HepG2 (cell line): ENCODE measurements at regions not wholly inside any gene's neighbourhood (a gene's known extent, or its start where the extent isn't known, plus 50 kb on each side); places are given as distances from the start of the nearest gene placed in this dataset.

ENCODE experiments used
- ATAC-seq: fragments of 200-7000 bp; cut with Tn5 transposase; 3 replicates; pipeline ENCODE4 v1.9.1; 2020; ENCODE audit warnings: mild to moderate bottlenecking, moderate library complexity
- BruUV-seq: library from RNA; stranded (reverse); fragments of 400-500 nt; replicated peaks from 2 replicates; lab custom pipeline; 2021; lab: Mats Ljungman, UMichigan
- CTCF ChIA-PET: fragments of 300-600 bp; formaldehyde crosslinking; extraction: SDS; loops from one replicate; lab custom pipeline; 2021; ENCODE audit warnings: low total read pairs, inconsistent platforms, low intra/inter-chr PET ratio; lab: Yijun Ruan, JAX
- POLR2A ChIA-PET: fragments of 350-600 bp; sonication (Branson Sonifier 250); formaldehyde crosslinking; loops from one replicate; lab custom pipeline; 2020; ENCODE audit warnings: antibody characterized with exemption, inconsistent platforms; lab: Yijun Ruan, JAX
- DNase-seq: peaks from one replicate; pipeline ENCODE4 v3.0.0-alpha.2; 2015; ENCODE audit warnings: low spot score
- FAIRE-seq: peaks from 3 replicates; lab custom pipeline; 2011; peaks lifted over from hg19 to GRCh38; lab: Jason Lieb, UNC
- H2AFZ ChIP-seq: one replicate; pipeline ENCODE4 v1.6.1; 2011; ENCODE audit warnings: low read length, inconsistent platforms
- H3K27ac ChIP-seq: fragments of 300-600 bp; 3 replicates; pipeline ENCODE4 v1.8.0; 2011; ENCODE audit warnings: mixed run types, mild to moderate bottlenecking, mixed read lengths, low read length, inconsistent platforms; ENCODE audit not compliant: insufficient read depth; ENCODE audit errors: extremely low read length
- H3K27me3 ChIP-seq, 2 experiments: fragments of 200-600 bp in 1 of 2; 2 replicates in 1 of 2; 3 replicates in 1 of 2; pipeline versions ENCODE4 v1.6.0 to v1.8.0; 2011; ENCODE audit warnings: low read length in 2 of 2, mild to moderate bottlenecking in 2 of 2, moderate library complexity in 2 of 2, inconsistent platforms in 1 of 2; ENCODE audit not compliant: insufficient read depth in 2 of 2, control insufficient read depth in 1 of 2
- H3K36me3 ChIP-seq, 2 experiments: fragments of 200-600 bp in 1 of 2; replicated peaks in 1 of 2; 2 replicates in 1 of 2; 3 replicates in 1 of 2; pipeline versions ENCODE4 v1.5.1 to v1.8.0; 2011; ENCODE audit warnings: low read length in 2 of 2, inconsistent platforms in 1 of 2; ENCODE audit not compliant: insufficient read depth in 2 of 2, control insufficient read depth in 1 of 2
- H3K4me1 ChIP-seq: 2 replicates; pipeline ENCODE4 v1.5.1; 2012; ENCODE audit warnings: low read length, inconsistent platforms; ENCODE audit not compliant: insufficient read depth
- H3K4me2 ChIP-seq: 2 replicates; pipeline ENCODE4 v1.6.0; 2011; ENCODE audit warnings: low read depth, low read length, inconsistent platforms
- H3K4me3 ChIP-seq, 3 experiments: fragments of 200-600 bp in 1 of 3; sonication (generic), shearing (Covaris generic) in 1 of 3; replicated peaks in 1 of 3; 2 replicates each; pipeline ENCODE4 v1.5.1; 2011 to 2016; ENCODE audit warnings: low read length in 3 of 3, inconsistent platforms in 2 of 3, low read depth in 2 of 3, mild to moderate bottlenecking in 2 of 3, control low read depth in 1 of 3, mixed read lengths in 1 of 3; ENCODE audit not compliant: insufficient read depth in 1 of 3
- H3K79me2 ChIP-seq: one replicate; pipeline ENCODE4 v1.6.1; 2011; ENCODE audit warnings: low read length, inconsistent platforms; ENCODE audit not compliant: insufficient read depth
- H3K9ac ChIP-seq: 2 replicates; pipeline ENCODE4 v1.6.0; 2011; ENCODE audit warnings: mild to moderate bottlenecking, low read depth, low read length, inconsistent platforms; ENCODE audit not compliant: insufficient read depth
- H3K9me3 ChIP-seq: 2 replicates; pipeline ENCODE4 v1.5.1; 2012; ENCODE audit warnings: mild to moderate bottlenecking, low read length
- H4K20me1 ChIP-seq: 2 replicates; pipeline ENCODE4 v1.6.0; 2011; ENCODE audit warnings: inconsistent platforms, mild to moderate bottlenecking, low read length, moderate library complexity; ENCODE audit not compliant: insufficient read depth
- CREB1 ChIP-seq, 2 experiments: fragments of 450-650 bp in 1 of 2; IDR thresholded peaks; 2 replicates each; pipeline ENCODE4 v1.6.1; 2016 to 2017; ENCODE audit warnings: control low read depth in 1 of 2, mild to moderate bottlenecking in 1 of 2, missing compliant biosample characterization in 1 of 2, missing genetic modification characterization in 1 of 2
- EP300 ChIP-seq, 3 experiments: sonication (generic) in 1 of 3; formaldehyde crosslinking in 1 of 3; IDR thresholded peaks; 2 replicates each; pipeline versions ENCODE4 v1.5.1 to v1.6.1; 2011 to 2020; ENCODE audit warnings: low read depth in 2 of 3, low read length in 2 of 3, borderline replicate concordance in 1 of 3, improper control_type of control experiment in 1 of 3, mild to moderate bottlenecking in 1 of 3, missing genetic modification reagents in 1 of 3, moderate library complexity in 1 of 3
- GFI1 ChIP-seq: sonication (generic); formaldehyde crosslinking; IDR thresholded peaks from 2 replicates; pipeline ENCODE4 v1.5.0; 2020; ENCODE audit warnings: missing genetic modification reagents, mild to moderate bottlenecking, borderline replicate concordance
- HNF4G ChIP-seq, 2 experiments: sonication (generic) in 1 of 2; formaldehyde crosslinking in 1 of 2; IDR thresholded peaks; 2 replicates each; pipeline versions ENCODE4 v1.4.0 to v1.6.1; 2011 to 2020; ENCODE audit warnings: borderline replicate concordance in 2 of 2, low read depth in 2 of 2, mild to moderate bottlenecking in 2 of 2, low read length in 1 of 2, missing genetic modification reagents in 1 of 2, moderate library complexity in 1 of 2
- MYC ChIP-seq: sonication (generic); formaldehyde crosslinking; IDR thresholded peaks from 2 replicates; pipeline ENCODE4 v1.9.0; 2021; ENCODE audit warnings: missing genetic modification reagents, borderline replicate concordance
- NCOR1 ChIP-seq: fragments of 200-600 bp; sonication (generic); IDR thresholded peaks from 2 replicates; pipeline ENCODE4 v1.7.0; 2017; ENCODE audit warnings: antibody characterized with exemption, low read length, borderline replicate concordance
- NR2C2 ChIP-seq: sonication (generic); formaldehyde crosslinking; IDR thresholded peaks from 2 replicates; pipeline ENCODE4 v1.4.0; 2020; ENCODE audit warnings: missing genetic modification reagents, mild to moderate bottlenecking, moderate library complexity, borderline replicate concordance
- NR2F1 ChIP-seq, 2 experiments: fragments of 450-650 bp in 1 of 2; formaldehyde crosslinking in 1 of 2; IDR thresholded peaks; 2 replicates each; pipeline versions ENCODE4 v1.5.0 to v1.6.1; 2016 to 2020; ENCODE audit warnings: mild to moderate bottlenecking in 1 of 2, missing compliant biosample characterization in 1 of 2, missing genetic modification reagents in 1 of 2, moderate library complexity in 1 of 2
- NR2F6 ChIP-seq, 2 experiments: IDR thresholded peaks; 2 replicates each; pipeline ENCODE4 v1.6.1; 2016; ENCODE audit warnings: antibody characterized with exemption in 1 of 2, mild to moderate bottlenecking in 1 of 2
- POGZ ChIP-seq: sonication (generic); formaldehyde crosslinking; IDR thresholded peaks from 2 replicates; pipeline ENCODE4 v1.4.0; 2020; ENCODE audit warnings: mild to moderate bottlenecking, missing genetic modification reagents
- SSRP1 ChIP-seq: IDR thresholded peaks from 2 replicates; pipeline ENCODE4 v1.6.1; 2016; ENCODE audit warnings: control low read depth
- TRAFD1 ChIP-seq: sonication (generic); formaldehyde crosslinking; IDR thresholded peaks from 2 replicates; pipeline ENCODE4 v1.5.1; 2020; ENCODE audit warnings: missing genetic modification reagents, mild to moderate bottlenecking, borderline replicate concordance
- ZNF292 ChIP-seq: sonication (generic); formaldehyde crosslinking; IDR thresholded peaks from 2 replicates; pipeline ENCODE4 v1.8.1; 2022; ENCODE audit warnings: mild to moderate bottlenecking, low read depth, missing genetic modification reagents, borderline replicate concordance
- ZNF326 ChIP-seq: sonication (generic); formaldehyde crosslinking; IDR thresholded peaks from 2 replicates; pipeline ENCODE4 v1.4.0; 2020; ENCODE audit warnings: missing genetic modification reagents, borderline replicate concordance
- ZNF710 ChIP-seq: sonication (generic); formaldehyde crosslinking; IDR thresholded peaks from 2 replicates; pipeline ENCODE4 v1.5.0; 2020; ENCODE audit warnings: mild to moderate bottlenecking, missing genetic modification reagents, borderline replicate concordance
- ZNF891 ChIP-seq: sonication (generic); formaldehyde crosslinking; IDR thresholded peaks from 2 replicates; pipeline ENCODE4 v1.5.0; 2020; ENCODE audit warnings: mild to moderate bottlenecking, missing genetic modification reagents
- ZSCAN30 ChIP-seq: sonication (generic); formaldehyde crosslinking; IDR thresholded peaks from 2 replicates; pipeline ENCODE4 v1.5.0; 2020; ENCODE audit warnings: mild to moderate bottlenecking, missing genetic modification reagents
- WGBS: methylation state at CpG from one replicate; pipeline ENCODE4 v1.1.6; 2017; ENCODE audit warnings: low lambda C conversion rate; 5-methylcytosine and 5-hydroxymethylcytosine counted together
- in situ Hi-C: cut with HindIII; loops from 2 replicates; pipeline ENCODE4 v1.10.0; 2017; ENCODE audit warnings: low pct_unique_long_range_greater_than_20kb; ENCODE audit not compliant: extremely low pct_ligation_motif_present
- intact Hi-C: fragments of 100-400 bp; cut with micrococcal nuclease; formaldehyde crosslinking; loops from one replicate; pipeline ENCODE4 v1.10.0; 2022; ENCODE audit not compliant: unreplicated experiment

- ChIA-PET CTCF (no interaction called here), POLR2A (no interaction called here)
- Histone ChIP-seq H3K27me3 (no peaks in the 10 kb centered on the region), H3K9me3 (no peaks in the 10 kb centered on the region), H3K4me1 (peaks cover 36% of the 10 kb centered on the region), H3K9ac (no peak overlapping the region), H4K20me1 (peaks cover 11% of the 10 kb centered on the region; the same call in 1 of the 2 replicates), H3K4me2 (no peak overlapping the region), H3K79me2 (no peaks in the 10 kb centered on the region), H3K36me3 (0 out of 5 replicates have a peak, but pooled peaks cover 2 to 4% of the 10 kb centered on the region in 2 experiments), H2AFZ (no peak overlapping the region), H3K4me3 (no peak overlapping the region), H3K27ac (peak overlapping the region; percentile 16)
- ATAC-seq, result peak; percentile 73
- no TSS peak for BruUV-seq
- in situ Hi-C loops (no loop called here), intact Hi-C loops (no loop called here)
- peak; percentile 50 for DNase-seq
- WGBS, result 69% methylated on average over 5 of the region's 5 CpGs
- no peak for FAIRE-seq
- TF ChIP-seq CREB1 (IDR thresholded peaks at IDR 0.05) (no peak), CREB1 (CRISPR knock-in tag; IDR thresholded peaks at IDR 0.05) (peak; percentile 24; the same call in 1 of the 2 replicates), HNF4G (IDR thresholded peaks at IDR 0.05; ENCODE audit: borderline replicate concordance, low read depth, low read length) (0 out of 2 replicates have a peak, but pooled peaks have one; percentile 11), HNF4G (CRISPR knock-in tag; IDR thresholded peaks at IDR 0.05; ENCODE audit: borderline replicate concordance, low read depth) (no peak), SSRP1 (CRISPR knock-in tag) (no peak), TRAFD1 (CRISPR knock-in tag) (no peak), GFI1 (CRISPR knock-in tag) (peak; percentile 74), EP300 (IDR thresholded peaks at IDR 0.05; ENCODE audit: low read depth in 2 of 2, low read length in 2 of 2) (peak in 1 of 2 experiments; percentile 48; a peak in 1 of 4 replicates), EP300 (CRISPR knock-in tag; IDR thresholded peaks at IDR 0.05; ENCODE audit: borderline replicate concordance) (no peak), NR2F1 (CRISPR knock-in tag; IDR thresholded peaks at IDR 0.05) (peak in 1 of 2 experiments; percentile 32; a peak in 1 of 4 replicates), NCOR1 (no peak), MYC (CRISPR knock-in tag) (no peak), ZNF891 (CRISPR knock-in tag) (no peak), ZNF710 (CRISPR knock-in tag) (no peak), ZSCAN30 (CRISPR knock-in tag) (no peak), ZNF292 (CRISPR knock-in tag) (0 out of 2 replicates have a peak, but pooled peaks have one; percentile 6), ZNF326 (CRISPR knock-in tag) (no peak), NR2F6 (IDR thresholded peaks at IDR 0.05) (peak; percentile 88), NR2F6 (CRISPR knock-in tag; IDR thresholded peaks at IDR 0.05) (peak; percentile 56; the same call in 1 of the 2 replicates), NR2C2 (CRISPR knock-in tag) (peak; percentile 33; the same call in 1 of the 2 replicates), POGZ (CRISPR knock-in tag) (peak; percentile 38; the same call in 1 of the 2 replicates)
Measured at GRCh38 chr13:50334944-50335343, 319.7 kb downstream of the KCNRG start.
